GM12873 (cell line): ENCODE measurements at regions not wholly inside any gene's neighbourhood (a gene's known extent, or its start where the extent isn't known, plus 50 kb on each side); places are given as distances from the start of the nearest gene placed in this dataset.

Experiments
- CTCF ChIP-seq: IDR thresholded peaks from 2 replicates; pipeline ENCODE4 v1.5.1; 2012; ENCODE audit warnings: low read depth, mild to moderate bottlenecking, moderate library complexity, low read length, control low read depth; ENCODE audit not compliant: insufficient read depth; ENCODE audit errors: missing control alignments

GRCh38 chr13:91117351-91117750, 230.1 kb upstream of the MIR17HG start:
- no peak for TF ChIP-seq CTCF

GRCh38 chr13:91119643-91120042, 227.8 kb upstream of the MIR17HG start:
- no peak for TF ChIP-seq CTCF

- TF ChIP-seq CTCF, result no peak
Observed at GRCh38 chr13:91122766-91123165, 224.7 kb upstream of the MIR17HG start.

- no peak for TF ChIP-seq CTCF
Observed at GRCh38 chr13:91123456-91124127, 223.9 kb upstream of the MIR17HG start.

GRCh38 chr13:91126806-91127205, 220.7 kb upstream of the MIR17HG start:
- TF ChIP-seq CTCF, result no peak

- no peak for TF ChIP-seq CTCF
Observed at GRCh38 chr13:91127995-91128394, 219.5 kb upstream of the MIR17HG start.

GRCh38 chr13:91132381-91132780, 215.1 kb upstream of the MIR17HG start:
- no peak for TF ChIP-seq CTCF
